GM20000 (cell line): ENCODE measurements at regions not wholly inside any gene's neighbourhood (a gene's known extent, or its start where the extent isn't known, plus 50 kb on each side); places are given as distances from the start of the nearest gene placed in this dataset.

Source experiments
- DNase-seq: peaks from one replicate; pipeline ENCODE4 v3.0.0; 2012; ENCODE audit warnings: low spot score
- CTCF ChIP-seq: IDR thresholded peaks from 2 replicates; pipeline ENCODE4 v1.5.1; 2012; ENCODE audit warnings: mild to moderate bottlenecking, control low read depth; ENCODE audit errors: extremely low read depth, missing control alignments

- TF ChIP-seq CTCF: no peak
These were observed 451.7 kb upstream of the ZMIZ1 start for GRCh38 chr10:78617115-78617514.

GRCh38 chr10:78617631-78618030 is 451.1 kb upstream of the ZMIZ1 start:
- DNase-seq: no peak
- TF ChIP-seq CTCF: no peak

More at GRCh38 chr10:78617115-78617514, 451.7 kb upstream of the ZMIZ1 start:
- DNase-seq: no peak

- no peak for TF ChIP-seq CTCF
- DNase-seq: no peak
These were observed 450.7 kb upstream of the ZMIZ1 start for GRCh38 chr10:78618050-78618449.

GRCh38 chr10:78619115-78619851 is 449.5 kb upstream of the ZMIZ1 start:
- TF ChIP-seq CTCF: no peak
- DNase-seq: no peak

GRCh38 chr10:78619896-78620295 is 448.9 kb upstream of the ZMIZ1 start:
- no peak for TF ChIP-seq CTCF
- no peak for DNase-seq

- no peak for DNase-seq
- TF ChIP-seq CTCF: no peak
These were observed 447.6 kb upstream of the ZMIZ1 start for GRCh38 chr10:78620985-78621799.

GRCh38 chr10:78623578-78624215 is 445.1 kb upstream of the ZMIZ1 start:
- no peak for DNase-seq
- TF ChIP-seq CTCF: no peak
